Right atrium auricular region (tissue), 2 donors: ENCODE measurements at regions not wholly inside any gene's neighbourhood (a gene's known extent, or its start where the extent isn't known, plus 50 kb on each side); places are given as distances from the start of the nearest gene placed in this dataset.

ENCODE experiments used
- DNase-seq: peaks from one replicate; pipeline ENCODE4 v3.0.0-alpha.2; 2019; ENCODE audit warnings: low spot score
- H3K27ac ChIP-seq, 2 donors: fragments of 200-600 bp; sonication (generic); 1 replicate in 1 of 2; 2 replicates in 1 of 2; pipeline ENCODE4 v1.5.1; 2016 to 2019
- H3K27me3 ChIP-seq, 2 donors: fragments of 200-600 bp; sonication (generic); one replicate each; pipeline versions ENCODE4 v1.5.1 to v1.6.0; 2017 to 2019
- H3K36me3 ChIP-seq: fragments of 200-600 bp; sonication (generic); one replicate; pipeline ENCODE4 v1.5.1; 2016
- H3K4me1 ChIP-seq, 2 donors: fragments of 200-600 bp; sonication (generic); one replicate each; pipeline versions ENCODE4 v1.5.1 to v1.6.0; 2017 to 2019
- H3K4me3 ChIP-seq, 2 donors: fragments of 200-600 bp; sonication (generic); 1 replicate in 1 of 2; 2 replicates in 1 of 2; pipeline ENCODE4 v1.5.1; 2017 to 2019; ENCODE audit warnings: mild to moderate bottlenecking in 1 of 2, moderate library complexity in 1 of 2
- H3K9me3 ChIP-seq, 2 donors: fragments of 200-600 bp; sonication (generic); one replicate each; pipeline ENCODE4 v1.5.1; 2019
- CTCF ChIP-seq, 2 donors: fragments of 200-600 bp; sonication (generic); IDR thresholded peaks; one replicate each; pipeline ENCODE4 v1.5.1; 2019; ENCODE audit warnings: antibody characterized with exemption in 2 of 2

DNA sequence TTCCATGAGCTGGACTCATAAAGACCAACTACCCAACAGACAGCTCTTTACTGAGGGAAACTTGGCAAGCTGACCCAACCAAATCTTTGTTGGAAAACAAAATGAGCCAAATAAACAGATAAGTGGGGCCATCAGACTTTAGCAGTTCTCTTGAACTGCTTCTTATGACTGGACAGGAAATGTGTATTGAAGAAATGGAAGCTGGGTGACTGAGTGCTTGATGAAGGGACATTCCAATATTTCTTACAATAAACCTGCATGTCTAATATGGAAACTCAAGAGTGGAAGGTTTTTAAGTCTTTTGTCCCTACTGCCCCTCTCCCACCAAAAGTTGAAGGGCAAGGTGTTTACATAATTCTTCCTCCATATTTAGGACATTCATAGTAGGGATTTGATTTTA lies 218.8 kb upstream of the NR4A3 start:
- Histone ChIP-seq H3K27ac (no peak overlapping the region), H3K27me3 (no peaks in the 10 kb centered on the region), H3K9me3 (no peaks in the 10 kb centered on the region), H3K4me1 (no peaks in the 10 kb centered on the region), H3K36me3 (no peaks in the 10 kb centered on the region), H3K4me3 (no peak overlapping the region)
- no peak for DNase-seq
- TF ChIP-seq CTCF (IDR thresholded peaks at IDR 0.05) = no peak

DNA sequence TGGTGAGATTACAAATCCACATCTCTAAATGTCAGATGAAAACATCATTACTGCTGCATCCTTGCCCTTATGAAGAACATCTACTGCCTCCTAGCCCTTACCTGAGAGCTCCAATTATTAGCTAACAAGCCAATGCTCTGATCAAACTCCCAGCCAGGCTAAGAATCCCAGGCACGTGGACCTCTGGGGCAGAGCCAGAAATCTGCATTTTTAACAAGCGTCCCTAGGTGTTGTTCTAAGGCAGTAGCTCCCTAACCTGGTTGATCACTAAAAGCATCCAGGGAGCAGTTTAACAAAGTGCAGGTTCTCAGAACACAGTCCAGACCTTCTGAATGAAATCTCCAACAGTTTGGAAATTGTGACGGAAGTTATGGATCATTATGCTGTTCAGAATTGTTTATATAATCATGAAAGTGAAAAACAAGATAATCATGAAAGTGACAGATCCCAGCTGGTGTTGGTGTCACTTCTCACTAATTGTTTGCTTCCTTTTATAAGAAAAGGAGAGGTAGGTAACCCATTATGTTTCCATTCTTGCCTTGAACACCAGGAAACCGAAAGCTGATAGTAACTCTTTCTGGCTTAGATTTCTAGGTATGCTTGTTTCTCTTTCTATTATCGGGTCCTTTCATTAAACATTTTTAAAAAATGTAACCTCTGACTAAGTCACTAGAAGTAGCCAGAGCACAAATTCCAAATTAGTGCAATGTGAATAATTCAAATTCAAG lies 216.5 kb upstream of the NR4A3 start:
- Histone ChIP-seq H3K4me1 (no peaks in the 10 kb centered on the region), H3K9me3 (no peaks in the 10 kb centered on the region), H3K27me3 (no peaks in the 10 kb centered on the region), H3K36me3 (no peaks in the 10 kb centered on the region), H3K27ac (no peak overlapping the region), H3K4me3 (no peak overlapping the region)
- no peak for DNase-seq
- no peak for TF ChIP-seq CTCF (IDR thresholded peaks at IDR 0.05)

DNA sequence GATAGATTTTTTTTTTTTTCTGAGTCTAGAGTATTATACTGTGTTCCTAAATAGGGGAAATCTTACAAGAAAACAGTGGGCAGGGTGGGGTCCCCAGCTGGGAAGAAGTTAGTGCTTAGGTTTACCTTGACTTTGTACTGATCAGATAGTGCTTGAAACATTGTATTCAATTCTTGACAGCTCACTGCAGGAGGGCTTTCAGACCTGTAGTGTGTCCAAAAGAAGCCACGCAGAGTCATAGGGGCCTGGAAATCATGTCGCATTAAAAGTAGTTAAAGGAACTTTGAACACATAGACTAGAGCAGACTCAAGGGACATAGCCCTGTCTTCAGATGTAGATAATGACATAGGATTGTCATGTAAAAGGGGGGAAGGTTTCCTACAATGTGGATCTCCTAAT lies 215.4 kb upstream of the NR4A3 start:
- no peaks in the 10 kb centered on the region for H3K36me3 ChIP-seq
- no peaks in the 10 kb centered on the region for H3K9me3 ChIP-seq
- H3K4me3 ChIP-seq = no peak overlapping the region
- no peaks in the 10 kb centered on the region for H3K27me3 ChIP-seq
- no peaks in the 10 kb centered on the region for H3K4me1 ChIP-seq
- no peak for TF ChIP-seq CTCF (IDR thresholded peaks at IDR 0.05)
- H3K27ac ChIP-seq = no peak overlapping the region
- DNase-seq = no peak

GRCh38 chr9:99606957-99607356 lies 214.7 kb upstream of the NR4A3 start:
- Histone ChIP-seq H3K27ac (no peak overlapping the region), H3K27me3 (no peaks in the 10 kb centered on the region), H3K9me3 (no peaks in the 10 kb centered on the region), H3K4me3 (no peak overlapping the region), H3K4me1 (no peaks in the 10 kb centered on the region), H3K36me3 (no peaks in the 10 kb centered on the region)
- no peak for TF ChIP-seq CTCF (IDR thresholded peaks at IDR 0.05)
- no peak for DNase-seq

GRCh38 chr9:99607842-99608448 lies 213.7 kb upstream of the NR4A3 start:
- Histone ChIP-seq H3K36me3 (no peaks in the 10 kb centered on the region), H3K4me1 (no peaks in the 10 kb centered on the region), H3K4me3 (no peak overlapping the region), H3K27ac (no peak overlapping the region), H3K27me3 (no peaks in the 10 kb centered on the region), H3K9me3 (no peaks in the 10 kb centered on the region)
- DNase-seq = no peak
- no peak for TF ChIP-seq CTCF (IDR thresholded peaks at IDR 0.05)

DNA sequence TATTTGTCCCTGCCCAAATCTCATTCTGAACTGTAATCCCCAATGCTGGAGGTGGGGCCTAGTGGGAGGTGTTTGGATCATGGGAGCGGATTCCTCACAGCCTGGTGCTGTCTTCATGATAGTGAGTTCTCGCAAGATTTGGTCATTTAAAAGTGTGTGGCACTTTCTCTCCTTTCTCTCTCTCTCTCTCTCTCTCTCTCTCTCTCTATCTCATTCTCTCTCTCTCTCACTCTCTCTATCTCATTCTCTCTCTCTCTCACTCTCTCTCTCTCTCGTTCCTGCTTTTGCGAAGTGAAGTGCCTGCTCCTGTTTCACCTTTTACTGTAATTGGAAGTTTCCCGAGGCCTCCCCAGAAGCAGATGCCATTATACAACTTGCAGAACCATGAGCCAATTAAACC lies 207.3 kb upstream of the NR4A3 start:
- no peak for DNase-seq
- Histone ChIP-seq H3K36me3 (no peaks in the 10 kb centered on the region), H3K4me1 (no peaks in the 10 kb centered on the region), H3K4me3 (no peak overlapping the region), H3K27ac (no peak overlapping the region), H3K9me3 (no peaks in the 10 kb centered on the region), H3K27me3 (no peaks in the 10 kb centered on the region)
- no peak for TF ChIP-seq CTCF (IDR thresholded peaks at IDR 0.05)
